HFF-Myc (cell line): ENCODE measurements at regions not wholly inside any gene's neighbourhood (a gene's known extent, or its start where the extent isn't known, plus 50 kb on each side); places are given as distances from the start of the nearest gene placed in this dataset.
"Not testable (repeated sequence)": the region's sequence is repeated elsewhere in the genome, so short reads cannot be mapped to it uniquely, and the experiment has no call there.

Source experiments
- DNase-seq: peaks from one replicate; pipeline ENCODE4 v3.0.0-alpha.2; 2011; ENCODE audit warnings: low read depth; ENCODE audit errors: extremely low read depth
- H3K4me3 ChIP-seq: replicated peaks from 2 replicates; pipeline ENCODE4 v1.5.1; 2011; ENCODE audit warnings: low read depth, mild to moderate bottlenecking, control low read depth, low read length
- CTCF ChIP-seq: IDR thresholded peaks from 2 replicates; pipeline ENCODE4 v1.5.1; 2012; ENCODE audit warnings: mild to moderate bottlenecking, low read depth, low read length, control low read depth; ENCODE audit errors: missing control alignments

- no peak for DNase-seq
- no peak overlapping the region for H3K4me3 ChIP-seq
- TF ChIP-seq CTCF = no peak
Measured at GRCh38 chr3:193029800-193030199, 112.1 kb upstream of the MB21D2 start.

GRCh38 chr3:193030276-193030675 is 112.6 kb upstream of the MB21D2 start:
- DNase-seq = no peak
- TF ChIP-seq CTCF = no peak
- no peak overlapping the region for H3K4me3 ChIP-seq

GRCh38 chr3:193031911-193032310 is 114.3 kb upstream of the MB21D2 start:
- H3K4me3 ChIP-seq = no peak overlapping the region
- DNase-seq = no peak
- TF ChIP-seq CTCF = no peak

GRCh38 chr3:193033226-193033780 is 115.6 kb upstream of the MB21D2 start:
- DNase-seq = no peak
- no peak for TF ChIP-seq CTCF
- H3K4me3 ChIP-seq = no peak overlapping the region

- not testable (repeated sequence) for DNase-seq, H3K4me3 ChIP-seq
Measured at GRCh38 chr3:193037828-193038227, 120.2 kb upstream of the MB21D2 start.

GRCh38 chr3:193039058-193039457 is 121.4 kb upstream of the MB21D2 start:
- no peak for TF ChIP-seq CTCF
- H3K4me3 ChIP-seq = no peak overlapping the region
- no peak for DNase-seq

GRCh38 chr3:193040836-193041672 is 123.4 kb upstream of the MB21D2 start:
- peak; percentile 21 for TF ChIP-seq CTCF
- DNase-seq = no peak

More at GRCh38 chr3:193040836-193041672, 123.4 kb upstream of the MB21D2 start:
- no peak overlapping the region for H3K4me3 ChIP-seq
